Naive thymus-derived CD4-positive, alpha-beta T cell (primary cell): ENCODE measurements at regions not wholly inside any gene's neighbourhood (a gene's known extent, or its start where the extent isn't known, plus 50 kb on each side); places are given as distances from the start of the nearest gene placed in this dataset.
A peak's percentile ranks its signal among the peaks of the same experiment; 100 is the strongest.

Experiments used
- ATAC-seq: fragments of 150-1000 bp; cut with Tn5 transposase; 2 replicates; pipeline ENCODE4 v1.10.0; 2021; ENCODE audit warnings: mild to moderate bottlenecking, moderate library complexity
- CTCF ChIA-PET: fragments of 350-600 bp; sonication (Branson Sonifier 250); formaldehyde crosslinking; loops from one replicate; lab custom pipeline; 2021; ENCODE audit warnings: antibody characterized with exemption; lab: Charles Lee
- POLR2A ChIA-PET: fragments of 350-600 bp; sonication (Branson Sonifier 250); formaldehyde crosslinking; loops from one replicate; lab custom pipeline; 2021; ENCODE audit warnings: antibody characterized with exemption, inconsistent platforms; lab: Charles Lee
- DNase-seq, 9 donors: peaks; one replicate each; pipeline versions ENCODE4 v3.0.0 to v3.0.0-alpha.2; 2020 to 2022; ENCODE audit warnings: mixed read lengths in 1 of 9
- H3K27ac ChIP-seq: one replicate; pipeline ENCODE4 v1.7.0; 2013; ENCODE audit warnings: mild to moderate bottlenecking, low read depth, low read length, moderate library complexity
- H3K27me3 ChIP-seq, 2 donors: one replicate each; pipeline ENCODE4 v1.7.0; 2013; ENCODE audit warnings: low read length in 2 of 2, mild to moderate bottlenecking in 2 of 2, moderate library complexity in 2 of 2; ENCODE audit not compliant: control insufficient read depth in 2 of 2, insufficient read depth in 2 of 2
- H3K36me3 ChIP-seq, 3 experiments: 1 replicate in 2 of 3; 2 replicates in 1 of 3; pipeline ENCODE4 v1.7.0; 2013; ENCODE audit warnings: low read length in 3 of 3, mild to moderate bottlenecking in 3 of 3, moderate library complexity in 1 of 3; ENCODE audit not compliant: insufficient read depth in 3 of 3, control insufficient read depth in 2 of 3
- H3K4me1 ChIP-seq, 2 donors: one replicate each; pipeline ENCODE4 v1.7.0; 2013; ENCODE audit warnings: low read length in 2 of 2, mild to moderate bottlenecking in 2 of 2, moderate library complexity in 1 of 2; ENCODE audit not compliant: control insufficient read depth in 2 of 2, insufficient read depth in 2 of 2
- H3K4me3 ChIP-seq: 2 replicates; pipeline ENCODE4 v1.7.0; 2013; ENCODE audit warnings: mild to moderate bottlenecking, low read length
- H3K9me3 ChIP-seq, 3 experiments: 1 replicate in 2 of 3; 2 replicates in 1 of 3; pipeline ENCODE4 v1.7.0; 2013; ENCODE audit warnings: low read length in 3 of 3; ENCODE audit not compliant: control insufficient read depth in 2 of 3
- H3K27ac Mint-ChIP-seq, 9 donors: one replicate each; pipeline ENCODE4 v1.8.0; 2020 to 2022; ENCODE audit warnings: mixed read lengths in 9 of 9, mild to moderate bottlenecking in 8 of 9, moderate library complexity in 5 of 9, inconsistent platforms in 2 of 9
- H3K27me3 Mint-ChIP-seq, 5 donors: one replicate each; pipeline ENCODE4 v1.8.0; 2021 to 2022; ENCODE audit warnings: mixed read lengths in 5 of 5, mild to moderate bottlenecking in 1 of 5
- H3K36me3 Mint-ChIP-seq, 5 donors: one replicate each; pipeline ENCODE4 v1.8.0; 2020 to 2022; ENCODE audit warnings: mixed read lengths in 5 of 5, mild to moderate bottlenecking in 3 of 5, inconsistent platforms in 1 of 5
- H3K4me1 Mint-ChIP-seq, 7 donors: one replicate each; pipeline ENCODE4 v1.8.0; 2020 to 2022; ENCODE audit warnings: mixed read lengths in 7 of 7, mild to moderate bottlenecking in 3 of 7, inconsistent platforms in 1 of 7
- H3K4me3 Mint-ChIP-seq, 10 donors: one replicate each; pipeline ENCODE4 v1.8.0; 2020 to 2022; ENCODE audit warnings: mild to moderate bottlenecking in 10 of 10, mixed read lengths in 10 of 10, moderate library complexity in 6 of 10, inconsistent platforms in 2 of 10
- H3K9me3 Mint-ChIP-seq, 11 donors: one replicate each; pipeline ENCODE4 v1.8.0; 2020 to 2022; ENCODE audit warnings: mixed read lengths in 11 of 11, mild to moderate bottlenecking in 4 of 11, inconsistent platforms in 1 of 11, moderate library complexity in 1 of 11
- intact Hi-C, 2 donors: fragments of 100-400 bp; cut with micrococcal nuclease; formaldehyde crosslinking; loops; one replicate each; pipeline ENCODE4 v1.15.1; 2023

GRCh38 chr15:61308437-61308836 is 79.3 kb upstream of the RORA start:
- no peak overlapping the region for H3K27ac ChIP-seq

GRCh38 chr15:61307474-61307873 is 78.4 kb upstream of the RORA start:
- H3K9me3 Mint-ChIP-seq, result peaks cover 0 to 1% (median 0%) of the 10 kb centered on the region in 11 donors
- H3K27me3 Mint-ChIP-seq, result peaks cover 2 to 28% (median 13%) of the 10 kb centered on the region in 5 donors
- CTCF ChIA-PET, result no interaction called here
- Histone ChIP-seq H3K27me3 (no peaks in the 10 kb centered on the region), H3K36me3 (no peaks in the 10 kb centered on the region), H3K27ac (no peak overlapping the region), H3K9me3 (no peaks in the 10 kb centered on the region), H3K4me3 (no peak overlapping the region), H3K4me1 (no peaks in the 10 kb centered on the region)
- intact Hi-C loops, result no loop called here
- H3K4me1 Mint-ChIP-seq, result no peaks in the 10 kb centered on the region
- H3K27ac Mint-ChIP-seq, result no peak overlapping the region
- DNase-seq (no peak), ATAC-seq (no peak)
- no peaks in the 10 kb centered on the region for H3K36me3 Mint-ChIP-seq
- POLR2A ChIA-PET, result no interaction called here
- no peak overlapping the region for H3K4me3 Mint-ChIP-seq

More at GRCh38 chr15:61308437-61308836, 79.3 kb upstream of the RORA start:
- Histone ChIP-seq H3K9me3 (no peaks in the 10 kb centered on the region), H3K4me1 (no peaks in the 10 kb centered on the region), H3K36me3 (no peaks in the 10 kb centered on the region), H3K4me3 (no peak overlapping the region), H3K27me3 (no peaks in the 10 kb centered on the region)
- H3K36me3 Mint-ChIP-seq, result no peaks in the 10 kb centered on the region
- ChIA-PET CTCF (no interaction called here), POLR2A (no interaction called here)
- intact Hi-C loops, result no loop called here
- H3K9me3 Mint-ChIP-seq, result peaks cover 0 to 1% (median 0%) of the 10 kb centered on the region in 11 donors
- no peak overlapping the region for H3K27ac Mint-ChIP-seq
- DNase-seq (no peak), ATAC-seq (no peak)
- H3K27me3 Mint-ChIP-seq, result peaks cover 2 to 28% (median 13%) of the 10 kb centered on the region in 5 donors
- no peaks in the 10 kb centered on the region for H3K4me1 Mint-ChIP-seq
- no peak overlapping the region for H3K4me3 Mint-ChIP-seq

GRCh38 chr15:61301701-61302100 is 72.6 kb upstream of the RORA start:
- Mint-ChIP-seq H3K4me3 (no peak overlapping the region), H3K36me3 (no peaks in the 10 kb centered on the region), H3K27ac (no peak overlapping the region), H3K27me3 (peaks cover 0 to 22% (median 17%) of the 10 kb centered on the region in 5 donors), H3K4me1 (no peaks in the 10 kb centered on the region), H3K9me3 (peaks cover 0 to 1% (median 0%) of the 10 kb centered on the region in 11 donors)
- Histone ChIP-seq H3K36me3 (no peaks in the 10 kb centered on the region), H3K4me1 (no peaks in the 10 kb centered on the region), H3K27me3 (no peaks in the 10 kb centered on the region), H3K4me3 (no peak overlapping the region), H3K27ac (no peak overlapping the region), H3K9me3 (no peaks in the 10 kb centered on the region)
- CTCF ChIA-PET, result no interaction called here
- DNase-seq (no peak), ATAC-seq (no peak)
- intact Hi-C loops, result no loop called here
- POLR2A ChIA-PET, result no interaction called here

- no peak for ATAC-seq
- Histone ChIP-seq H3K27me3 (no peaks in the 10 kb centered on the region), H3K9me3 (no peaks in the 10 kb centered on the region), H3K4me1 (no peaks in the 10 kb centered on the region), H3K36me3 (no peaks in the 10 kb centered on the region), H3K4me3 (no peak overlapping the region), H3K27ac (no peak overlapping the region)
- Mint-ChIP-seq H3K36me3 (no peaks in the 10 kb centered on the region), H3K27me3 (peaks cover 0 to 24% (median 13%) of the 10 kb centered on the region in 5 donors), H3K4me1 (no peaks in the 10 kb centered on the region), H3K9me3 (peaks cover 0 to 1% (median 0%) of the 10 kb centered on the region in 11 donors), H3K27ac (no peak overlapping the region), H3K4me3 (no peak overlapping the region)
- intact Hi-C loops, result no loop called here
- DNase-seq, result no peak
- POLR2A ChIA-PET, result no interaction called here
- CTCF ChIA-PET, result no interaction called here
Measured at GRCh38 chr15:61299075-61299763, 70.1 kb upstream of the RORA start.

- ChIA-PET CTCF (no interaction called here), POLR2A (no interaction called here)
- Mint-ChIP-seq H3K27me3 (peaks cover 6 to 29% (median 19%) of the 10 kb centered on the region in 5 donors), H3K4me1 (no peaks in the 10 kb centered on the region), H3K27ac (no peak overlapping the region), H3K4me3 (no peak overlapping the region), H3K36me3 (peaks cover 0 to 5% (median 0%) of the 10 kb centered on the region in 5 donors), H3K9me3 (peaks cover 0 to 5% (median 0%) of the 10 kb centered on the region in 11 donors)
- Histone ChIP-seq H3K27me3 (no peaks in the 10 kb centered on the region), H3K9me3 (no peaks in the 10 kb centered on the region), H3K27ac (no peak overlapping the region), H3K4me1 (no peaks in the 10 kb centered on the region), H3K36me3 (no peaks in the 10 kb centered on the region), H3K4me3 (no peak overlapping the region)
- no peak for DNase-seq
- no peak for ATAC-seq
- intact Hi-C loops, result no loop called here
Measured at GRCh38 chr15:61295239-61295638, 66.1 kb upstream of the RORA start.

- ChIA-PET POLR2A (no interaction called here), CTCF (no interaction called here)
- DNase-seq (no peak), ATAC-seq (no peak)
- Mint-ChIP-seq H3K27ac (no peak overlapping the region), H3K9me3 (peaks cover 0 to 12% (median 2%) of the 10 kb centered on the region in 11 donors), H3K4me3 (no peak overlapping the region), H3K4me1 (no peaks in the 10 kb centered on the region), H3K36me3 (no peaks in the 10 kb centered on the region), H3K27me3 (peaks cover 28 to 48% (median 46%) of the 10 kb centered on the region in 5 donors)
- Histone ChIP-seq H3K4me3 (no peak overlapping the region), H3K36me3 (no peaks in the 10 kb centered on the region), H3K27ac (no peak overlapping the region), H3K4me1 (no peaks in the 10 kb centered on the region), H3K27me3 (peaks cover 0 to 3% of the 10 kb centered on the region in 2 donors), H3K9me3 (no peaks in the 10 kb centered on the region)
- intact Hi-C loops, result no loop called here
Measured at GRCh38 chr15:61282661-61283060, 53.6 kb upstream of the RORA start.

GRCh38 chr15:61281328-61281727 is 52.2 kb upstream of the RORA start:
- H3K4me3 ChIP-seq, result no peak overlapping the region
- H3K27ac ChIP-seq, result no peak overlapping the region
- intact Hi-C loops, result no loop called here
- H3K36me3 ChIP-seq, result no peaks in the 10 kb centered on the region
- no peaks in the 10 kb centered on the region for H3K9me3 ChIP-seq
- ATAC-seq (no peak), DNase-seq (no peak)
- no peak overlapping the region for H3K4me3 Mint-ChIP-seq
- CTCF ChIA-PET, result no interaction called here
- H3K4me1 ChIP-seq, result no peaks in the 10 kb centered on the region
- peaks cover 0 to 9% (median 0%) of the 10 kb centered on the region in 11 donors for H3K9me3 Mint-ChIP-seq
- peaks cover 30 to 52% (median 46%) of the 10 kb centered on the region in 5 donors for H3K27me3 Mint-ChIP-seq
- no peaks in the 10 kb centered on the region for H3K36me3 Mint-ChIP-seq
- H3K4me1 Mint-ChIP-seq, result no peaks in the 10 kb centered on the region
- POLR2A ChIA-PET, result no interaction called here
- H3K27ac Mint-ChIP-seq, result peak overlapping the region in 1 of 9 donors; percentile 60
- H3K27me3 ChIP-seq, result peaks cover 0 to 2% of the 10 kb centered on the region in 2 donors
